ENCODE measurements at regions not wholly inside any gene's neighbourhood (a gene's known extent, or its start where the extent isn't known, plus 50 kb on each side); places are given as distances from the start of the nearest gene placed in this dataset.

DNA sequence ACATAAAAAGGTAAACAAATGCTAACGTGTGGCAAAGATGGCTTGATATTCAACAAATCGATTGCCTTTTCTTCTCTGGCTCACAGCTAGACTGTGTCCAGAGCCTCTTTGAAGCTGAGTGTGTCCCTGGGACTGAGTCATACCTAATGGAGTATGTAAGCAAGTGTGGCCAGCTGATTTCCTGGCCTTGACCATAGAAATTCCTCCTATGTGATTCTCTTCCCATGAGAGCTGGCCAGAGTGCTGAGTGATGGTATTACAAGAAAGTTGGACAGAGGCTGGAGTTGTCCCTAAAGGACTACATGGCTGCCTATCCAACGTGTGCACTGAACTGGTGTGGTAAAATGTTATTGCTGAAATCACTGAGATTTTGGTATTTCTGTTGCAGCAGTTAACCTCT is 320.1 kb upstream of the SLC10A2 start:
- TF ChIP-seq, protein P1, sequence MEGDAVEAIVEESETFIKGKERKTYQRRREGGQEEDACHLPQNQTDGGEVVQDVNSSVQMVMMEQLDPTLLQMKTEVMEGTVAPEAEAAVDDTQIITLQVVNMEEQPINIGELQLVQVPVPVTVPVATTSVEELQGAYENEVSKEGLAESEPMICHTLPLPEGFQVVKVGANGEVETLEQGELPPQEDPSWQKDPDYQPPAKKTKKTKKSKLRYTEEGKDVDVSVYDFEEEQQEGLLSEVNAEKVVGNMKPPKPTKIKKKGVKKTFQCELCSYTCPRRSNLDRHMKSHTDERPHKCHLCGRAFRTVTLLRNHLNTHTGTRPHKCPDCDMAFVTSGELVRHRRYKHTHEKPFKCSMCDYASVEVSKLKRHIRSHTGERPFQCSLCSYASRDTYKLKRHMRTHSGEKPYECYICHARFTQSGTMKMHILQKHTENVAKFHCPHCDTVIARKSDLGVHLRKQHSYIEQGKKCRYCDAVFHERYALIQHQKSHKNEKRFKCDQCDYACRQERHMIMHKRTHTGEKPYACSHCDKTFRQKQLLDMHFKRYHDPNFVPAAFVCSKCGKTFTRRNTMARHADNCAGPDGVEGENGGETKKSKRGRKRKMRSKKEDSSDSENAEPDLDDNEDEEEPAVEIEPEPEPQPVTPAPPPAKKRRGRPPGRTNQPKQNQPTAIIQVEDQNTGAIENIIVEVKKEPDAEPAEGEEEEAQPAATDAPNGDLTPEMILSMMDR (IDR thresholded peaks at IDR 0.05), result no peak
- TF ChIP-seq POLR2A (IDR thresholded peaks at IDR 0.05), result no peak
